SU-DHL-6 (cell line): ENCODE measurements at regions not wholly inside any gene's neighbourhood (a gene's known extent, or its start where the extent isn't known, plus 50 kb on each side); places are given as distances from the start of the nearest gene placed in this dataset.

Experiments used
- H2AFZ ChIP-seq: fragments of 200-600 bp; sonication (generic); 2 replicates; pipeline ENCODE4 v1.6.1; 2014; ENCODE audit warnings: low read depth, mild to moderate bottlenecking, moderate library complexity, mixed read lengths, antibody characterized with exemption, low read length; ENCODE audit not compliant: severe bottlenecking
- H3F3A ChIP-seq: fragments of 200-600 bp; shearing (Covaris generic); 2 replicates; pipeline ENCODE4 v1.6.0; 2016; ENCODE audit warnings: antibody characterized with exemption, mild to moderate bottlenecking; ENCODE audit not compliant: insufficient read depth
- H3K27ac ChIP-seq: fragments of 200-600 bp; sonication (generic); 2 replicates; pipeline ENCODE4 v1.5.1; 2016; ENCODE audit warnings: low read depth, mild to moderate bottlenecking, low read length, moderate library complexity, mixed read lengths
- H3K27me3 ChIP-seq: fragments of 200-600 bp; sonication (generic), shearing (Covaris generic); 2 replicates; pipeline ENCODE4 v1.6.0; 2014; ENCODE audit warnings: mild to moderate bottlenecking, low read length
- H3K36me3 ChIP-seq: fragments of 200-600 bp; sonication (generic); 2 replicates; pipeline ENCODE4 v1.6.1; 2014; ENCODE audit warnings: mild to moderate bottlenecking, low read length, mixed read lengths
- H3K4me2 ChIP-seq: fragments of 300-600, 200-600 bp; shearing (Covaris generic), sonication (generic); 2 replicates; pipeline ENCODE4 v1.6.0; 2014; ENCODE audit warnings: low read length, low read depth, mild to moderate bottlenecking; ENCODE audit not compliant: poor library complexity, severe bottlenecking
- H3K4me3 ChIP-seq: fragments of 200-600 bp; sonication (generic); 2 replicates; pipeline ENCODE4 v1.5.1; 2014; ENCODE audit warnings: antibody characterized with exemption, low read length, mild to moderate bottlenecking, mixed read lengths; ENCODE audit not compliant: insufficient read depth, poor library complexity, severe bottlenecking
- H3K79me2 ChIP-seq: fragments of 200-600 bp; sonication (generic); 2 replicates; pipeline ENCODE4 v1.6.1; 2014; ENCODE audit warnings: mild to moderate bottlenecking, low read length, moderate library complexity; ENCODE audit not compliant: insufficient read depth
- H3K9ac ChIP-seq: fragments of 200-600 bp; sonication (generic); 2 replicates; pipeline ENCODE4 v1.7.0; 2014; ENCODE audit warnings: mild to moderate bottlenecking, low read length
- H3K9me2 ChIP-seq: fragments of 200-600 bp; sonication (generic); replicated peaks from 2 replicates; pipeline ENCODE4 v1.6.1; 2014; ENCODE audit warnings: low read length; ENCODE audit not compliant: insufficient read depth
- H3K9me3 ChIP-seq: fragments of 200-600 bp; sonication (generic); 2 replicates; pipeline ENCODE4 v1.6.1; 2014; ENCODE audit warnings: low read length, mixed read lengths; ENCODE audit not compliant: insufficient read depth
- H4K20me1 ChIP-seq: fragments of 200-600 bp; sonication (generic); 2 replicates; pipeline ENCODE4 v1.6.1; 2014; ENCODE audit warnings: low read depth, mild to moderate bottlenecking, antibody characterized with exemption, low read length, moderate library complexity, mixed read lengths
- EZH2phosphoT487 ChIP-seq: fragments of 200-600 bp; sonication (generic), shearing (Covaris generic); conservative IDR thresholded peaks from 2 replicates; pipeline ENCODE4 v1.6.1; 2018; ENCODE audit warnings: mild to moderate bottlenecking, antibody characterized with exemption, low read length, moderate library complexity, mixed read lengths
- TF ChIP-seq, protein P1 (sequence below): fragments of 200-600 bp; sonication (generic); IDR thresholded peaks from one replicate; pipeline ENCODE4 v1.5.1; 2017; ENCODE audit warnings: antibody characterized with exemption, mild to moderate bottlenecking, low read length, moderate library complexity; ENCODE audit not compliant: insufficient read depth, poor library complexity, severe bottlenecking

DNA sequence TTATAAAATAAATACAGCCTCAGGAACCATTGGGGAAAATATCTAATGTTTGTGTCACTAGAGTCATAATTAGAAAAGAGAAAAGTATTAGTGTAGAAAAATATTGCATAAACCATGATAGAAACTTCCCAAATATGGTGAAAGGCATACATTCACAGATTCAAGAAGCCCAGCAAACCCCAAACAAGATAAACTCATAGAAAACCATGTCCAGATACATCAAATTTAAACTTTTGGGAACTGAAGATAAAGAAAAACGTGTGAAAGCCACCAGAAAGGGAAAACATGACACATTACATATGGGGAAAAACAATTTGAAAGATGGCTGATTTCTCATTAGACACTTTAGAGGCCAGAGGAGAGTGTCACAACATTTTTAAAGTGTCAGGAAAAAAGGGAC lies 236.5 kb upstream of the FN1 start:
- Histone ChIP-seq H3K27me3 (no peaks in the 10 kb centered on the region), H3K9ac (no peak overlapping the region), H3K9me2 (no peaks in the 10 kb centered on the region), H3K9me3 (no peaks in the 10 kb centered on the region), H3F3A (no peaks in the 10 kb centered on the region), H3K27ac (no peak overlapping the region), H3K4me2 (no peak overlapping the region), H3K36me3 (no peaks in the 10 kb centered on the region), H3K4me3 (no peak overlapping the region), H3K79me2 (no peaks in the 10 kb centered on the region), H2AFZ (no peak overlapping the region), H4K20me1 (no peaks in the 10 kb centered on the region)
- TF ChIP-seq EZH2phosphoT487: no peak
- TF ChIP-seq, protein P1, sequence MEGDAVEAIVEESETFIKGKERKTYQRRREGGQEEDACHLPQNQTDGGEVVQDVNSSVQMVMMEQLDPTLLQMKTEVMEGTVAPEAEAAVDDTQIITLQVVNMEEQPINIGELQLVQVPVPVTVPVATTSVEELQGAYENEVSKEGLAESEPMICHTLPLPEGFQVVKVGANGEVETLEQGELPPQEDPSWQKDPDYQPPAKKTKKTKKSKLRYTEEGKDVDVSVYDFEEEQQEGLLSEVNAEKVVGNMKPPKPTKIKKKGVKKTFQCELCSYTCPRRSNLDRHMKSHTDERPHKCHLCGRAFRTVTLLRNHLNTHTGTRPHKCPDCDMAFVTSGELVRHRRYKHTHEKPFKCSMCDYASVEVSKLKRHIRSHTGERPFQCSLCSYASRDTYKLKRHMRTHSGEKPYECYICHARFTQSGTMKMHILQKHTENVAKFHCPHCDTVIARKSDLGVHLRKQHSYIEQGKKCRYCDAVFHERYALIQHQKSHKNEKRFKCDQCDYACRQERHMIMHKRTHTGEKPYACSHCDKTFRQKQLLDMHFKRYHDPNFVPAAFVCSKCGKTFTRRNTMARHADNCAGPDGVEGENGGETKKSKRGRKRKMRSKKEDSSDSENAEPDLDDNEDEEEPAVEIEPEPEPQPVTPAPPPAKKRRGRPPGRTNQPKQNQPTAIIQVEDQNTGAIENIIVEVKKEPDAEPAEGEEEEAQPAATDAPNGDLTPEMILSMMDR: no peak

DNA sequence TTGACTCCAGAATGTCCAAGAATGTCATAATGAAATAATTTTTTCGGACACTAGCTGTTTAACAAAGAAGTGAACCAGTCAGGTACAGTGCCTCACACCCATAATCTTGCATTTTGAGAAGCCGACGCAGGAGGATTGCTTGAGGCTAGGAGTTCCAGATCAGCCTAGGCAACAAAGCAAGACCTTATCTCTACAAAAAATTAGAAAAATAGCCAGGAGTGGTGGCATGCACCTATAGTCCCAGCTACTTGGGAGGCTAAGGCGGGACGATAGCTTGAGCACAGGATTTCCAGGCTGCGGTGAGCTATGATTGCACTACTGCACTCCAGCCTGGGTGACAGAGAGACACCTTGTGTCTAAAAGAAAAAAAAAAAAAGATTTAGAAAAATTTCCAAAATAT lies 235.8 kb upstream of the FN1 start:
- no peaks in the 10 kb centered on the region for H3K79me2 ChIP-seq
- no peak overlapping the region for H2AFZ ChIP-seq
- H3K4me3 ChIP-seq: no peak overlapping the region
- H3K4me2 ChIP-seq: no peak overlapping the region
- no peaks in the 10 kb centered on the region for H3K27me3 ChIP-seq
- no peaks in the 10 kb centered on the region; the same call in 1 of the 2 replicates for H3K9me2 ChIP-seq
- H4K20me1 ChIP-seq: no peaks in the 10 kb centered on the region
- no peak for TF ChIP-seq EZH2phosphoT487
- TF ChIP-seq, protein P1: no peak
- no peaks in the 10 kb centered on the region for H3K9me3 ChIP-seq
- no peak overlapping the region for H3K9ac ChIP-seq
- no peaks in the 10 kb centered on the region for H3F3A ChIP-seq
- H3K36me3 ChIP-seq: no peaks in the 10 kb centered on the region
- H3K27ac ChIP-seq: no peak overlapping the region

GRCh38 chr2:215671244-215671643 lies 235.4 kb upstream of the FN1 start:
- Histone ChIP-seq H3K79me2 (no peaks in the 10 kb centered on the region), H3K9me3 (no peaks in the 10 kb centered on the region)
- TF ChIP-seq, protein P1: no peak
- no peak for TF ChIP-seq EZH2phosphoT487

More at GRCh38 chr2:215671244-215671643, 235.4 kb upstream of the FN1 start:
- no peak overlapping the region for H3K9ac ChIP-seq
- H3K4me3 ChIP-seq: no peak overlapping the region
- H3K9me2 ChIP-seq: no peaks in the 10 kb centered on the region; the same call in 1 of the 2 replicates
- H3K36me3 ChIP-seq: no peaks in the 10 kb centered on the region
- H3K27ac ChIP-seq: no peak overlapping the region
- no peaks in the 10 kb centered on the region for H3F3A ChIP-seq
- no peaks in the 10 kb centered on the region for H4K20me1 ChIP-seq
- no peak overlapping the region for H3K4me2 ChIP-seq
- H3K27me3 ChIP-seq: no peaks in the 10 kb centered on the region
- H2AFZ ChIP-seq: no peak overlapping the region
